OCI-LY1 (cell line): ENCODE measurements at regions not wholly inside any gene's neighbourhood (a gene's known extent, or its start where the extent isn't known, plus 50 kb on each side); places are given as distances from the start of the nearest gene placed in this dataset.
A peak's percentile ranks its signal among the peaks of the same experiment; 100 is the strongest.

ENCODE experiments used
- CTCF ChIP-seq: fragments of 200-600 bp; sonication (generic), shearing (Covaris generic); IDR thresholded peaks from 2 replicates; pipeline ENCODE4 v1.5.1; 2017; ENCODE audit warnings: mild to moderate bottlenecking, antibody characterized with exemption, low read length, moderate library complexity, mixed read lengths
- EZH2 ChIP-seq: fragments of 200-600 bp; sonication (generic), shearing (Covaris generic); IDR thresholded peaks from 2 replicates; pipeline ENCODE4 v1.8.0; 2017; ENCODE audit warnings: borderline replicate concordance, mixed run types, mild to moderate bottlenecking, antibody characterized with exemption, low read length, moderate library complexity, mixed read lengths

DNA sequence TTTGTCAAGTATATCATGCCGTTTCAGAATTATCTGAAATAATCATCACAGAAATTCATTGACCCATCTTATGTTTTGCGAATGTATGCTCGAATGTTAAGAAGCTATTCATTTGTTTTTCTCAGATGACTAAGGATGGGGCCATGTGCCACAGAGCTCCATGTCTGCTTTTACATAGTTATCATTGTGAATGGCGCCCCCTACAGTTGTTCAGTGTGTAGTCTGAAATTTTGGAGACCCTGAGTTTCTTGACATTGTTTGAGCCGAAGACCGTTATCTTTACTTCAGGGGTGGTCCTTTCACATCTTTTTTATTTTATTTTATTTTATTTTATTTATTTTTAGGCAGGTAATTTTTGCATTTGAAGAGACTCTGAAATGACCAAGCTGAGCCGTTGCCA, 972.0 kb upstream of the RBFOX1 start:
- TF ChIP-seq CTCF (peak; percentile 13; the same call in 1 of the 2 replicates), EZH2 (no peak)
